Activated B cell treated with CpG ODN at 0.5 μM for 24 hours (primary cell): ENCODE measurements at regions not wholly inside any gene's neighbourhood (a gene's known extent, or its start where the extent isn't known, plus 50 kb on each side); places are given as distances from the start of the nearest gene placed in this dataset.

Source experiments
- ATAC-seq: fragments of 200-7000 bp; cut with Tn5 transposase; one replicate; pipeline ENCODE4 v1.10.0; 2021; ENCODE audit warnings: low read depth, mild to moderate bottlenecking, moderate library complexity
- CTCF ChIA-PET: fragments of 350-600 bp; sonication (Branson Sonifier 250); formaldehyde crosslinking; loops from one replicate; lab custom pipeline; 2021; ENCODE audit warnings: antibody characterized with exemption; lab: Charles Lee
- POLR2A ChIA-PET: fragments of 350-600 bp; sonication (Branson Sonifier 250); formaldehyde crosslinking; loops from one replicate; lab custom pipeline; 2021; ENCODE audit warnings: antibody characterized with exemption; lab: Charles Lee
- DNase-seq: peaks from one replicate; pipeline ENCODE4 v3.0.0; 2022
- H3K27ac Mint-ChIP-seq: one replicate; pipeline ENCODE4 v1.8.0; 2020; ENCODE audit warnings: mixed read lengths
- H3K27me3 Mint-ChIP-seq: one replicate; pipeline ENCODE4 v1.8.0; 2021; ENCODE audit warnings: mixed read lengths
- H3K36me3 Mint-ChIP-seq: one replicate; pipeline ENCODE4 v1.8.0; 2021; ENCODE audit warnings: low read depth, mixed read lengths
- H3K4me1 Mint-ChIP-seq: one replicate; pipeline ENCODE4 v1.8.0; 2021; ENCODE audit warnings: mixed read lengths
- H3K4me3 Mint-ChIP-seq: one replicate; pipeline ENCODE4 v1.8.0; 2020; ENCODE audit warnings: mild to moderate bottlenecking, mixed read lengths
- H3K9me3 Mint-ChIP-seq: one replicate; pipeline ENCODE4 v1.8.0; 2020; ENCODE audit warnings: mixed read lengths
- CTCF ChIP-seq: fragments of 200-600 bp; IDR thresholded peaks from one replicate; pipeline ENCODE4 v1.8.0; 2022; ENCODE audit warnings: antibody characterized with exemption, mild to moderate bottlenecking
- intact Hi-C: fragments of 100-400 bp; cut with micrococcal nuclease; formaldehyde crosslinking; loops from one replicate; pipeline ENCODE4 v1.15.1; 2024

DNA sequence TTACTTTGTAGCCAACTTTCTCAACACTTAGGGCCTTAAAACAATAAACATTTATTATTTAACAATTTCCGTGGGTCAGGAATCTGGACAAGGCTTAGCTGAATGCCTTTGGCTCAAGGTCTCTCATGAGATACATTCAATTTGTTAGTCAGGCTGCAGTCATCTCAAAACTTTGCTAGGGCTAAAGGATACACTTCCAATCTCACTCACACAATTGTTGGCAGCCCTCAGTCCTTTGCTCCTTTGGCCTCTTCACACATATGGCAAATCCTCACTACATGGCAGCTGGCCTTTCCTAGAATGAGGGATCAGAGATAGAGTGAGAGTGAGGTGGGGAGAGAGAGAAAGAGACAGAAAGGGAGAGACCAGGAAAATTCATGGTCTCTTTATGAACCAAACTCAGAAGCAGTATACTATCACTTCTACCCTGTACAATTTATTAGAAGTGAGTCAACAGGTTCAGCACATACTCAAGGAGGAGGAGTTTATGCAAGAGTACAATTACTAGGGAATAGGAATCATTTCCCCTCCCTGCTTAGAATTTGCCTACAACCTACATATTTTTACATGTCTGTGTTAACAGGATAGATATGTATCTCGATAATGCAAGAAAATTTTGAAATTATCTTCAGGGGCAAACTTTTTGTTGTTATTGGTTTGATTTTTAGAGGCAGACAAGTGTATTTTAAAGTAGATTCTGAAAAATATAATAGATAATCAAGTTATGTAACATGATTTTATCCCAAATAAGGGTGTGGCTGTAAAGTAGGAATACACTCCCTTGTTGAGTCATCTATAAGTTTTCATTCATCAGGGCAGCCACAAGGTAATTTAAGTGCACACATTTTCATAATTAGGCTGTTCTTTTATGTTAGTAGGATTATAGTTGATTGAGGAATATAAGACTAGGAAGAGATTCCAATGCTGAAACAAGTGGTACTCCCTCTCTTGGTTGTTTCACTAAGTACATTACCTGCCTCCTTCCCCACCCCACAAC lies 85.9 kb upstream of the HMGCLL1 start:
- Mint-ChIP-seq H3K27ac (no peak overlapping the region), H3K36me3 (no peaks in the 10 kb centered on the region), H3K27me3 (no peaks in the 10 kb centered on the region), H3K9me3 (peaks cover 12% of the 10 kb centered on the region), H3K4me1 (no peaks in the 10 kb centered on the region), H3K4me3 (no peak overlapping the region)
- ATAC-seq (no peak), DNase-seq (no peak)
- ChIA-PET CTCF (no interaction called here), POLR2A (no interaction called here)
- intact Hi-C loops = no loop called here
- no peak for TF ChIP-seq CTCF

DNA sequence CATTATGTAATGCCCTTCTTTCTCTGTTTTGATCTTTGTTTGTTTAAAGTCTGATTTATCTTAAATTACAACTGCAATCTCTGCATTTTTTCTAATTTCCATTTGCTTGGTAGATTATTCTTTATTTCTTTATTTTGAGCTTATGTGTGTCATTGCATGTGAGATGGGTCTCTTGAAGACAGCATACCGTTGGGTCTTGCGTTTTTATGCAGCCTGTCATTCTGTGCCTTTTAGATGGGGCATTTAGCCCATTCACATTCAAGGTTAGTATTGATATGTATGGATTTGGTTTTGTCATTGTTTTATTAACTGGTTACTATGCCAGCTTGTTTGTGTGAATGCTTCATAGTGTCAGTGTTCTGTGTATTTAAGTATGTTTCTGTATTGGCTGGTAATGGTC lies 84.9 kb upstream of the HMGCLL1 start:
- Mint-ChIP-seq H3K27me3 (no peaks in the 10 kb centered on the region), H3K4me3 (no peak overlapping the region), H3K9me3 (peaks cover 18% of the 10 kb centered on the region), H3K27ac (no peak overlapping the region), H3K36me3 (no peaks in the 10 kb centered on the region), H3K4me1 (no peaks in the 10 kb centered on the region)
- TF ChIP-seq CTCF = no peak
- intact Hi-C loops = no loop called here
- ChIA-PET CTCF (no interaction called here), POLR2A (no interaction called here)
- DNase-seq (no peak), ATAC-seq (no peak)

GRCh38 chr6:55659304-55659703 lies 80.3 kb upstream of the HMGCLL1 start:
- no peak for TF ChIP-seq CTCF
- ChIA-PET POLR2A (no interaction called here), CTCF (no interaction called here)
- Mint-ChIP-seq H3K4me3 (no peak overlapping the region), H3K27me3 (no peaks in the 10 kb centered on the region), H3K4me1 (no peaks in the 10 kb centered on the region), H3K36me3 (no peaks in the 10 kb centered on the region), H3K9me3 (peaks cover 21% of the 10 kb centered on the region), H3K27ac (no peak overlapping the region)
- intact Hi-C loops = no loop called here
- DNase-seq = no peak
- ATAC-seq = no peak

- CTCF ChIA-PET = no interaction called here
- ATAC-seq = no peak
- no peak for TF ChIP-seq CTCF
- Mint-ChIP-seq H3K27me3 (no peaks in the 10 kb centered on the region), H3K4me1 (no peaks in the 10 kb centered on the region), H3K4me3 (no peak overlapping the region), H3K36me3 (no peaks in the 10 kb centered on the region), H3K9me3 (peaks cover 10% of the 10 kb centered on the region), H3K27ac (no peak overlapping the region)
- intact Hi-C loops = no loop called here
- POLR2A ChIA-PET = no interaction called here
- DNase-seq = no peak
Observed at GRCh38 chr6:55654445-55654844, 75.5 kb upstream of the HMGCLL1 start.

DNA sequence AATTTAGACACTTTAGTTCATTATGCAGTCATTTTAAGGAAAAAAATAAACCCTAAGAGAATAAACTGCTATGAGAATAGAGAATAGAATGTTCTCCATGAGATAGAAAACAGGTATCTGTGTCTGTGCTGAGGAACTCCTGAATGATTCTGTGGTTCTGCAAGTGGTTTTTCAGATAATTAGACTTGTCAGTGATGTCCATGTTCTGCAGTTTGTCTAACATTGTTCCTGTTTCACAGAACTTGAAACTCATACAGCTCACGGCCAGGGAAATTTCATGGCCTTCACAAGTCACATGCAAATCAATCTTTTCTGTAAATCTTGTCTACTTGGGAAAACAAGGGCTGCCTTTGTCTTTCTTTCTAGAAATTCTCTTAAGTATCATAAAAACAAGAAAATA lies 73.4 kb upstream of the HMGCLL1 start:
- ATAC-seq (no peak), DNase-seq (no peak)
- intact Hi-C loops = no loop called here
- no peak for TF ChIP-seq CTCF
- CTCF ChIA-PET = no interaction called here
- POLR2A ChIA-PET = no interaction called here
- Mint-ChIP-seq H3K4me1 (no peaks in the 10 kb centered on the region), H3K27me3 (no peaks in the 10 kb centered on the region), H3K4me3 (no peak overlapping the region), H3K27ac (no peak overlapping the region), H3K36me3 (no peaks in the 10 kb centered on the region), H3K9me3 (peaks cover 6% of the 10 kb centered on the region)
